Thyroid gland (tissue), 4 donors: ENCODE measurements at regions not wholly inside any gene's neighbourhood (a gene's known extent, or its start where the extent isn't known, plus 50 kb on each side); places are given as distances from the start of the nearest gene placed in this dataset.

Source experiments
- DNase-seq, 2 donors: peaks; one replicate each; pipeline ENCODE4 v3.0.0-alpha.2; 2019
- H3K27ac ChIP-seq, 3 donors: fragments of 200-600 bp; sonication (generic); 1 replicate in 2 of 3; 2 replicates in 1 of 3; pipeline ENCODE4 v1.5.1; 2016 to 2019; ENCODE audit warnings: mild to moderate bottlenecking in 1 of 3, moderate library complexity in 1 of 3
- H3K27me3 ChIP-seq: fragments of 200-600 bp; sonication (generic); one replicate; pipeline ENCODE4 v1.5.1; 2019
- H3K36me3 ChIP-seq, 2 donors: fragments of 200-600 bp; sonication (generic); one replicate each; pipeline ENCODE4 v1.5.1; 2016 to 2019
- H3K4me1 ChIP-seq, 2 donors: fragments of 200-600 bp; sonication (generic); one replicate each; pipeline ENCODE4 v1.5.1; 2017 to 2019
- H3K4me3 ChIP-seq, 3 donors: fragments of 200-600 bp; sonication (generic); replicated peaks in 1 of 3; 1 replicate in 2 of 3; 2 replicates in 1 of 3; pipeline ENCODE4 v1.5.1; 2016; ENCODE audit warnings: mild to moderate bottlenecking in 1 of 3
- H3K9me3 ChIP-seq: fragments of 200-600 bp; sonication (generic); one replicate; pipeline ENCODE4 v1.5.1; 2017
- POLR2A ChIP-seq, 2 donors: fragments of 450-650 bp; IDR thresholded peaks; one replicate each; pipeline ENCODE4 v1.6.1; 2017; ENCODE audit warnings: antibody characterized with exemption in 2 of 2, mild to moderate bottlenecking in 2 of 2, moderate library complexity in 1 of 2
- WGBS, 2 donors: methylation state at CpG; one replicate each; pipeline ENCODE4 v1.1.5; 2017; 5-methylcytosine and 5-hydroxymethylcytosine counted together
- intact Hi-C: fragments of 100-400 bp; cut with DNase I; formaldehyde crosslinking; loops from one replicate; pipeline ENCODE4 v1.15.1; 2023
- TF ChIP-seq, protein P1 (sequence below), 6 experiments: fragments of 200-600 bp in 3 of 6; fragments of 450-650 bp in 3 of 6; sonication (generic) in 3 of 6; IDR thresholded peaks; one replicate each; pipeline ENCODE4 v1.5.1; 2016 to 2019; ENCODE audit warnings: antibody characterized with exemption in 6 of 6, mild to moderate bottlenecking in 2 of 6, inconsistent platforms in 1 of 6, moderate library complexity in 1 of 6

- no peaks in the 10 kb centered on the region for H3K4me1 ChIP-seq
- TF ChIP-seq, protein P1, sequence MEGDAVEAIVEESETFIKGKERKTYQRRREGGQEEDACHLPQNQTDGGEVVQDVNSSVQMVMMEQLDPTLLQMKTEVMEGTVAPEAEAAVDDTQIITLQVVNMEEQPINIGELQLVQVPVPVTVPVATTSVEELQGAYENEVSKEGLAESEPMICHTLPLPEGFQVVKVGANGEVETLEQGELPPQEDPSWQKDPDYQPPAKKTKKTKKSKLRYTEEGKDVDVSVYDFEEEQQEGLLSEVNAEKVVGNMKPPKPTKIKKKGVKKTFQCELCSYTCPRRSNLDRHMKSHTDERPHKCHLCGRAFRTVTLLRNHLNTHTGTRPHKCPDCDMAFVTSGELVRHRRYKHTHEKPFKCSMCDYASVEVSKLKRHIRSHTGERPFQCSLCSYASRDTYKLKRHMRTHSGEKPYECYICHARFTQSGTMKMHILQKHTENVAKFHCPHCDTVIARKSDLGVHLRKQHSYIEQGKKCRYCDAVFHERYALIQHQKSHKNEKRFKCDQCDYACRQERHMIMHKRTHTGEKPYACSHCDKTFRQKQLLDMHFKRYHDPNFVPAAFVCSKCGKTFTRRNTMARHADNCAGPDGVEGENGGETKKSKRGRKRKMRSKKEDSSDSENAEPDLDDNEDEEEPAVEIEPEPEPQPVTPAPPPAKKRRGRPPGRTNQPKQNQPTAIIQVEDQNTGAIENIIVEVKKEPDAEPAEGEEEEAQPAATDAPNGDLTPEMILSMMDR (IDR thresholded peaks at IDR 0.05), result no peak
- no peak for TF ChIP-seq POLR2A (IDR thresholded peaks at IDR 0.05)
- no peak overlapping the region for H3K27ac ChIP-seq
- no peak overlapping the region for H3K4me3 ChIP-seq
- DNase-seq, result no peak
- H3K27me3 ChIP-seq, result no peaks in the 10 kb centered on the region
- intact Hi-C loops, result no loop called here
- H3K9me3 ChIP-seq, result no peaks in the 10 kb centered on the region
- no peaks in the 10 kb centered on the region for H3K36me3 ChIP-seq
Observed at GRCh38 chr11:90705661-90706060, 482.8 kb upstream of the CHORDC1 start.

GRCh38 chr11:90704510-90704909 lies 481.7 kb upstream of the CHORDC1 start:
- Histone ChIP-seq H3K36me3 (no peaks in the 10 kb centered on the region), H3K27ac (no peak overlapping the region), H3K4me3 (no peak overlapping the region), H3K27me3 (no peaks in the 10 kb centered on the region), H3K9me3 (no peaks in the 10 kb centered on the region), H3K4me1 (no peaks in the 10 kb centered on the region)
- TF ChIP-seq POLR2A (IDR thresholded peaks at IDR 0.05), result no peak
- TF ChIP-seq, protein P1 (IDR thresholded peaks at IDR 0.05), result no peak
- DNase-seq, result no peak
- 78 to 79% methylated on average over 5 of the region's 5 CpGs for WGBS, 2 donors
- intact Hi-C loops, result no loop called here

GRCh38 chr11:90701716-90702115 lies 478.9 kb upstream of the CHORDC1 start:
- H3K4me1 ChIP-seq, result no peaks in the 10 kb centered on the region
- no peak for TF ChIP-seq POLR2A (IDR thresholded peaks at IDR 0.05)
- TF ChIP-seq, protein P1 (IDR thresholded peaks at IDR 0.05), result no peak
- no peaks in the 10 kb centered on the region for H3K36me3 ChIP-seq
- H3K4me3 ChIP-seq, result no peak overlapping the region
- intact Hi-C loops, result no loop called here
- H3K9me3 ChIP-seq, result no peaks in the 10 kb centered on the region
- H3K27ac ChIP-seq, result no peak overlapping the region
- no peaks in the 10 kb centered on the region for H3K27me3 ChIP-seq
- no peak for DNase-seq
- WGBS, 2 donors, result 63 to 79% methylated on average over 2 of the region's 2 CpGs

GRCh38 chr11:90700789-90701439 lies 478.1 kb upstream of the CHORDC1 start:
- no peak for DNase-seq
- intact Hi-C loops, result no loop called here
- Histone ChIP-seq H3K27me3 (no peaks in the 10 kb centered on the region), H3K4me1 (no peaks in the 10 kb centered on the region), H3K4me3 (no peak overlapping the region), H3K36me3 (no peaks in the 10 kb centered on the region), H3K9me3 (no peaks in the 10 kb centered on the region), H3K27ac (no peak overlapping the region)
- TF ChIP-seq POLR2A (IDR thresholded peaks at IDR 0.05), result no peak
- TF ChIP-seq, protein P1 (IDR thresholded peaks at IDR 0.05), result no peak
- 42 to 49% methylated on average over 4 of the region's 4 CpGs for WGBS, 2 donors

DNA sequence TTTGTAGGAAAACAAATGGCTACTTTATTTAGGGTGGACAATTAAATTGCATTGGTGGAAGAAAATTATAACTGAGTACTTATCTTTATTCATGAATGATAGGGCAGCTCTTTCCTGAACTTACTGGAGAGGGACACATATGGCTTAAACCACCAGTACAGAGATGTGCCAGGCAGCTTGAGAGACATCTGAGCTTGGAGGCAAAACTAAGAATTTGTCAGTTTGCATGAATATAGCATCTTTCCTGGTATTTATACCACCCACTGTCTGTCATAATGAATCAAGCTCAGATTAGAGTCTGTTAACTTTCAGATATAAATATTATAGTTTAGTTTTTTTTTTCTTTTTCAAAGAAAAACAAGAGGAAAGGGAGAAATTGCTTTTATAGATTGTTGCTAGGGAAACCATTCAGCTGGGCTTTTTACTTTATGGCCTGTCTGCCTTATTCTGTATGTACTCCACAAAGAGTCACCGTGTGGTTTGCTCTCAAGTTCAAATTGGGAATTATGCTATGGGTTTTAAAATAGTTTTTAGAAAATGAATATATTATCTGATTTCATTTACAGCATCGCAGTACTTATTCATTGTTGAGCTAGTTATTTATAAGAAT lies 477.0 kb upstream of the CHORDC1 start:
- no peaks in the 10 kb centered on the region for H3K4me1 ChIP-seq
- no peaks in the 10 kb centered on the region for H3K9me3 ChIP-seq
- intact Hi-C loops, result no loop called here
- H3K27me3 ChIP-seq, result no peaks in the 10 kb centered on the region
- H3K27ac ChIP-seq, result no peak overlapping the region
- WGBS, 2 donors, result 76 to 80% methylated on average over 2 of the region's 2 CpGs
- H3K4me3 ChIP-seq, result no peak overlapping the region
- DNase-seq, result no peak
- no peaks in the 10 kb centered on the region for H3K36me3 ChIP-seq
- TF ChIP-seq POLR2A (IDR thresholded peaks at IDR 0.05), result no peak
- TF ChIP-seq, protein P1 (IDR thresholded peaks at IDR 0.05), result no peak
